Stomach (tissue), 8 donors: ENCODE measurements at regions not wholly inside any gene's neighbourhood (a gene's known extent, or its start where the extent isn't known, plus 50 kb on each side); places are given as distances from the start of the nearest gene placed in this dataset.

Experiments used
- DNase-seq, 2 donors: peaks; one replicate each; pipeline versions ENCODE4 v3.0.0 to v3.0.0-alpha.2; 2013 to 2019
- H3K27ac ChIP-seq, 5 donors: fragments of 200-600 bp in 4 of 5; sonication (generic) in 4 of 5; one replicate each; pipeline ENCODE4 v1.5.1; 2013 to 2019; ENCODE audit warnings: mild to moderate bottlenecking in 1 of 5, moderate library complexity in 1 of 5
- H3K27me3 ChIP-seq, 3 donors: fragments of 200-600 bp; sonication (generic); one replicate each; pipeline ENCODE4 v1.5.1; 2017 to 2019; ENCODE audit warnings: mixed run types in 1 of 3
- H3K36me3 ChIP-seq, 4 donors: fragments of 200-600 bp; sonication (generic); 1 replicate in 3 of 4; 2 replicates in 1 of 4; pipeline ENCODE4 v1.5.1; 2016 to 2019
- H3K4me1 ChIP-seq, 4 donors: fragments of 200-600 bp; sonication (generic); one replicate each; pipeline ENCODE4 v1.5.1; 2016 to 2019
- H3K4me3 ChIP-seq, 4 donors: fragments of 200-600 bp; sonication (generic) in 3 of 4; one replicate each; pipeline ENCODE4 v1.5.1; 2016 to 2019; ENCODE audit warnings: mild to moderate bottlenecking in 1 of 4
- H3K9me3 ChIP-seq, 4 donors: fragments of 200-600 bp; sonication (generic); one replicate each; pipeline ENCODE4 v1.5.1; 2016 to 2019
- CTCF ChIP-seq, 7 experiments: fragments of 450-650 bp in 4 of 7; fragments of 200-600 bp in 3 of 7; sonication (generic) in 3 of 7; IDR thresholded peaks; one replicate each; pipeline ENCODE4 v1.5.1; 2016 to 2019; ENCODE audit warnings: antibody characterized with exemption in 7 of 7, control low read depth in 2 of 7, mild to moderate bottlenecking in 1 of 7
- EP300 ChIP-seq: sonication (generic); formaldehyde crosslinking; IDR thresholded peaks from one replicate; pipeline ENCODE4 v1.6.1; 2017; ENCODE audit warnings: antibody characterized with exemption
- POLR2A ChIP-seq, 4 donors: fragments of 450-650 bp; IDR thresholded peaks; one replicate each; pipeline ENCODE4 v1.6.1; 2016; ENCODE audit warnings: antibody characterized with exemption in 4 of 4, control low read depth in 2 of 4, mild to moderate bottlenecking in 1 of 4, moderate library complexity in 1 of 4
- POLR2AphosphoS5 ChIP-seq, 3 donors: sonication (generic); formaldehyde crosslinking; IDR thresholded peaks; one replicate each; pipeline ENCODE4 v1.6.1; 2016; ENCODE audit warnings: antibody characterized with exemption in 3 of 3
- WGBS, 5 donors: extraction: QIAGEN DNeasy Blood & Tissue Kit in 3 of 5; methylation state at CpG; one replicate each; pipeline versions ENCODE4 v1.1.5 to v1.1.7; 2013 to 2018; 5-methylcytosine and 5-hydroxymethylcytosine counted together
- intact Hi-C: fragments of 100-400 bp; cut with DNase I; formaldehyde crosslinking; loops from one replicate; pipeline ENCODE4 v1.15.1; 2023; ENCODE audit warnings: low total_unique reads
- donor health status: healthy with polysubstance abuse.
- donor health status: Bipolar disorder and iron deficiency.
- donor health status: healthy.

- Histone ChIP-seq H3K27me3 (no peaks in the 10 kb centered on the region), H3K27ac (peak overlapping the region in 1 of 5 donors; percentile 29), H3K4me1 (peaks cover 23 to 58% (median 37%) of the 10 kb centered on the region in 4 donors), H3K4me3 (no peak overlapping the region), H3K36me3 (no peaks in the 10 kb centered on the region), H3K9me3 (no peaks in the 10 kb centered on the region)
- intact Hi-C loops, result no loop called here
- 80 to 95% (median 91%) methylated on average over 3 of the region's 3 CpGs for WGBS, 5 donors
- TF ChIP-seq POLR2A (IDR thresholded peaks at IDR 0.05) (no peak), CTCF (IDR thresholded peaks at IDR 0.05) (no peak), EP300 (no peak), POLR2AphosphoS5 (IDR thresholded peaks at IDR 0.05) (no peak)
- no peak for DNase-seq
Measured at GRCh38 chr1:58979086-58979485, 195.2 kb upstream of the JUN start.

- WGBS, 5 donors, result 72 to 89% (median 76%) methylated on average over 3 of the region's 3 CpGs
- no peak overlapping the region for H3K4me3 ChIP-seq
Measured at GRCh38 chr1:58979677-58980076, 195.8 kb upstream of the JUN start.

GRCh38 chr1:58981392-58981791 lies 197.5 kb upstream of the JUN start:
- WGBS, 5 donors, result 87 to 100% (median 94%) methylated on average over 1 of the region's 1 CpG
- Histone ChIP-seq H3K27ac (no peak overlapping the region), H3K4me3 (no peak overlapping the region), H3K4me1 (peaks cover 20 to 52% (median 31%) of the 10 kb centered on the region in 4 donors), H3K36me3 (no peaks in the 10 kb centered on the region), H3K27me3 (no peaks in the 10 kb centered on the region), H3K9me3 (no peaks in the 10 kb centered on the region)
- DNase-seq, result no peak
- intact Hi-C loops, result no loop called here
- TF ChIP-seq EP300 (no peak), POLR2AphosphoS5 (IDR thresholded peaks at IDR 0.05) (no peak), CTCF (IDR thresholded peaks at IDR 0.05) (no peak), POLR2A (IDR thresholded peaks at IDR 0.05) (no peak)

More at GRCh38 chr1:58979677-58980076, 195.8 kb upstream of the JUN start:
- peaks cover 25 to 58% (median 37%) of the 10 kb centered on the region in 4 donors for H3K4me1 ChIP-seq
- H3K27ac ChIP-seq, result no peak overlapping the region
- H3K27me3 ChIP-seq, result no peaks in the 10 kb centered on the region
- DNase-seq, result no peak
- intact Hi-C loops, result no loop called here
- no peaks in the 10 kb centered on the region for H3K36me3 ChIP-seq
- no peak for TF ChIP-seq CTCF (IDR thresholded peaks at IDR 0.05)
- no peak for TF ChIP-seq POLR2A (IDR thresholded peaks at IDR 0.05)
- TF ChIP-seq EP300, result no peak
- TF ChIP-seq POLR2AphosphoS5 (IDR thresholded peaks at IDR 0.05), result no peak
- H3K9me3 ChIP-seq, result no peaks in the 10 kb centered on the region

GRCh38 chr1:58982259-58982998 lies 198.6 kb upstream of the JUN start:
- no peak for TF ChIP-seq EP300
- TF ChIP-seq CTCF (IDR thresholded peaks at IDR 0.05), result no peak
- no peak for TF ChIP-seq POLR2A (IDR thresholded peaks at IDR 0.05)
- peak in 2 of 3 donors; percentile 57 to 68 for TF ChIP-seq POLR2AphosphoS5 (IDR thresholded peaks at IDR 0.05)
- peak overlapping the region; percentile 20 to 59 (median 41) for H3K27ac ChIP-seq
- H3K36me3 ChIP-seq, result no peaks in the 10 kb centered on the region
- H3K4me3 ChIP-seq, result no peak overlapping the region
- intact Hi-C loops, result no loop called here
- no peaks in the 10 kb centered on the region for H3K27me3 ChIP-seq
- WGBS, 5 donors, result 38 to 53% (median 49%) methylated on average over 8 of the region's 8 CpGs
- peaks cover 19 to 54% (median 26%) of the 10 kb centered on the region in 4 donors for H3K4me1 ChIP-seq
- DNase-seq, result peak; percentile 41 to 79
- no peaks in the 10 kb centered on the region for H3K9me3 ChIP-seq
